ENCODE measurements at regions not wholly inside any gene's neighbourhood (a gene's known extent, or its start where the extent isn't known, plus 50 kb on each side); places are given as distances from the start of the nearest gene placed in this dataset.

GRCh38 chr6:163886428-163886827 is 471.9 kb downstream of the QKI start:
- Histone ChIP-seq H3K27ac (ENCODE audit: low read depth in 1 of 2, low read length in 2 of 2) (no peak overlapping the region), H3K9me3 (ENCODE audit: control insufficient read depth in 1 of 2, insufficient read depth in 1 of 2, low read length in 2 of 2) (no peaks in the 10 kb centered on the region), H3K36me3 (ENCODE audit: insufficient read depth, low read length) (no peaks in the 10 kb centered on the region), H3K4me1 (ENCODE audit: insufficient read depth, low read length) (no peaks in the 10 kb centered on the region), H3K4me3 (ENCODE audit: low read length) (no peak overlapping the region), H3K27me3 (ENCODE audit: control insufficient read depth in 1 of 2, insufficient read depth in 2 of 2, low read length in 2 of 2) (no peaks in the 10 kb centered on the region)
- intact Hi-C loops (cut with DNase I, micrococcal nuclease) = no loop called here
- ChIA-PET CTCF (no interaction called here), POLR2A (no interaction called here)
- Mint-ChIP-seq H3K9me3 (no peaks in the 10 kb centered on the region), H3K36me3 (ENCODE audit: low read depth) (no peaks in the 10 kb centered on the region), H3K27ac (no peak overlapping the region), H3K27me3 (peaks cover 13% of the 10 kb centered on the region), H3K4me1 (ENCODE audit: low read depth) (no peaks in the 10 kb centered on the region), H3K4me3 (no peak overlapping the region)
- TF ChIP-seq CTCF (IDR thresholded peaks at IDR 0.05) = no peak
- DNase-seq (no peak), ATAC-seq (ENCODE audit: poor library complexity) (no peak)

GRCh38 chr6:163883984-163884383 is 469.5 kb downstream of the QKI start:
- H3K4me3 ChIP-seq (ENCODE audit: low read length) = no peak overlapping the region
- Mint-ChIP-seq H3K9me3 (no peaks in the 10 kb centered on the region), H3K4me1 (ENCODE audit: low read depth) (no peaks in the 10 kb centered on the region), H3K27ac (no peak overlapping the region), H3K36me3 (ENCODE audit: low read depth) (no peaks in the 10 kb centered on the region), H3K27me3 (peaks cover 22% of the 10 kb centered on the region), H3K4me3 (no peak overlapping the region)
- TF ChIP-seq CTCF (IDR thresholded peaks at IDR 0.05) = no peak
- DNase-seq = peak in 1 of 14 experiments; percentile 3
- ChIA-PET POLR2A (no interaction called here), CTCF (no interaction called here)
- H3K9me3 ChIP-seq (ENCODE audit: control insufficient read depth in 1 of 2, insufficient read depth in 1 of 2, low read length in 2 of 2) = no peaks in the 10 kb centered on the region
- H3K4me1 ChIP-seq (ENCODE audit: insufficient read depth, low read length) = no peaks in the 10 kb centered on the region
- no peak for ATAC-seq (ENCODE audit: poor library complexity)
- peaks cover 0 to 3% of the 10 kb centered on the region in 2 experiments for H3K27me3 ChIP-seq (ENCODE audit: control insufficient read depth in 1 of 2, insufficient read depth in 2 of 2, low read length in 2 of 2)
- no peaks in the 10 kb centered on the region for H3K36me3 ChIP-seq (ENCODE audit: insufficient read depth, low read length)
- H3K27ac ChIP-seq (ENCODE audit: low read depth in 1 of 2, low read length in 2 of 2) = no peak overlapping the region
- intact Hi-C loops (cut with DNase I, micrococcal nuclease) = no loop called here

- ATAC-seq (ENCODE audit: poor library complexity) = no peak
- no peak for DNase-seq
- Histone ChIP-seq H3K36me3 (ENCODE audit: insufficient read depth, low read length) (no peaks in the 10 kb centered on the region), H3K27ac (ENCODE audit: low read depth in 1 of 2, low read length in 2 of 2) (no peak overlapping the region), H3K4me1 (ENCODE audit: insufficient read depth, low read length) (no peaks in the 10 kb centered on the region), H3K27me3 (ENCODE audit: control insufficient read depth in 1 of 2, insufficient read depth in 2 of 2, low read length in 2 of 2) (peaks cover 0 to 7% of the 10 kb centered on the region in 2 experiments), H3K4me3 (ENCODE audit: low read length) (no peak overlapping the region), H3K9me3 (ENCODE audit: control insufficient read depth in 1 of 2, insufficient read depth in 1 of 2, low read length in 2 of 2) (no peaks in the 10 kb centered on the region)
- Mint-ChIP-seq H3K27me3 (peaks cover 35% of the 10 kb centered on the region), H3K27ac (no peak overlapping the region), H3K4me1 (ENCODE audit: low read depth) (no peaks in the 10 kb centered on the region), H3K9me3 (no peaks in the 10 kb centered on the region), H3K4me3 (no peak overlapping the region), H3K36me3 (ENCODE audit: low read depth) (no peaks in the 10 kb centered on the region)
- ChIA-PET POLR2A (no interaction called here), CTCF (no interaction called here)
- intact Hi-C loops (cut with DNase I, micrococcal nuclease) = no loop called here
- no peak for TF ChIP-seq CTCF (IDR thresholded peaks at IDR 0.05)
Observed at GRCh38 chr6:163878698-163879097, 464.2 kb downstream of the QKI start.

Measured in CD4-positive, alpha-beta T cell (primary cell).